HEK293 (cell line): ENCODE measurements at regions not wholly inside any gene's neighbourhood (a gene's known extent, or its start where the extent isn't known, plus 50 kb on each side); places are given as distances from the start of the nearest gene placed in this dataset.

ENCODE experiments used
- CTCF ChIA-PET: fragments of 350-600 bp; formaldehyde crosslinking; extraction: SDS; loops from one replicate; lab custom pipeline; 2021; ENCODE audit warnings: antibody characterized with exemption; lab: Yijun Ruan, JAX
- POLR2A ChIA-PET: fragments of 300-600 bp; formaldehyde crosslinking; extraction: SDS; loops from one replicate; lab custom pipeline; 2020; ENCODE audit warnings: antibody characterized with exemption, inconsistent platforms; lab: Yijun Ruan, JAX
- H3K27ac ChIP-seq: fragments of 200-500 bp; sonication (Bioruptor generic); 2 replicates; pipeline ENCODE4 v1.5.1; 2014; ENCODE audit warnings: low read depth, low read length, control low read depth, inconsistent platforms; ENCODE audit errors: extremely low read depth
- H3K36me3 ChIP-seq, 2 experiments: fragments of 200-500 bp in 1 of 2; sonication (Bioruptor generic) in 1 of 2; 1 replicate in 1 of 2; 2 replicates in 1 of 2; pipeline ENCODE4 v1.5.1; 2014 to 2017; ENCODE audit warnings: inconsistent platforms in 2 of 2, low read length in 2 of 2; ENCODE audit not compliant: control insufficient read depth in 2 of 2, insufficient read depth in 1 of 2
- H3K4me1 ChIP-seq: fragments of 200-500 bp; sonication (Bioruptor generic); 2 replicates; pipeline ENCODE4 v1.5.1; 2014; ENCODE audit warnings: mild to moderate bottlenecking, low read length, inconsistent platforms; ENCODE audit not compliant: control insufficient read depth, insufficient read depth
- H3K4me3 ChIP-seq: 2 replicates; pipeline ENCODE4 v1.5.1; 2011; ENCODE audit warnings: low read depth, mild to moderate bottlenecking, control low read depth, low read length, moderate library complexity
- H3K9me3 ChIP-seq: fragments of 200-500 bp; sonication (Bioruptor generic); 2 replicates; pipeline ENCODE4 v1.5.1; 2014; ENCODE audit warnings: low read depth, low read length, inconsistent platforms; ENCODE audit not compliant: control insufficient read depth, insufficient read depth
- GFI1B ChIP-seq: fragments of 450-650 bp; formaldehyde crosslinking; IDR thresholded peaks from 2 replicates; pipeline ENCODE4 v1.5.1; 2016; ENCODE audit warnings: missing biosample characterization, missing genetic modification characterization
- GLI2 ChIP-seq: fragments of 450-650 bp; formaldehyde crosslinking; IDR thresholded peaks from 2 replicates; pipeline ENCODE4; 2017; ENCODE audit warnings: missing biosample characterization, missing genetic modification characterization, low read depth, borderline replicate concordance
- GLI4 ChIP-seq: fragments of 450-650 bp; formaldehyde crosslinking; IDR thresholded peaks from 2 replicates; pipeline ENCODE4 v1.5.1; 2016; ENCODE audit warnings: missing biosample characterization, missing genetic modification characterization
- KLF16 ChIP-seq: fragments of 450-650 bp; formaldehyde crosslinking; IDR thresholded peaks from 2 replicates; pipeline ENCODE4 v1.5.1; 2017; ENCODE audit warnings: missing biosample characterization, missing genetic modification characterization
- KLF7 ChIP-seq: fragments of 450-650 bp; formaldehyde crosslinking; IDR thresholded peaks from 2 replicates; pipeline ENCODE4 v1.5.1; 2016; ENCODE audit warnings: missing biosample characterization, missing genetic modification characterization, borderline replicate concordance
- KLF9 ChIP-seq: fragments of 450-650 bp; formaldehyde crosslinking; IDR thresholded peaks from 2 replicates; pipeline ENCODE4 v1.5.1; 2016; ENCODE audit warnings: missing biosample characterization, missing genetic modification characterization, low read depth
- OVOL3 ChIP-seq: fragments of 450-650 bp; formaldehyde crosslinking; IDR thresholded peaks from 2 replicates; pipeline ENCODE4 v1.5.1; 2016; ENCODE audit warnings: missing biosample characterization, missing genetic modification characterization
- PRDM2 ChIP-seq: fragments of 450-650 bp; formaldehyde crosslinking; IDR thresholded peaks from 2 replicates; pipeline ENCODE4 v1.5.1; 2016; ENCODE audit warnings: missing biosample characterization, missing genetic modification characterization, borderline replicate concordance
- RBAK ChIP-seq: fragments of 450-650 bp; formaldehyde crosslinking; IDR thresholded peaks from 2 replicates; pipeline ENCODE4 v1.5.1; 2016; ENCODE audit warnings: missing biosample characterization, missing genetic modification characterization
- REPIN1 ChIP-seq: fragments of 450-650 bp; formaldehyde crosslinking; IDR thresholded peaks from 2 replicates; pipeline ENCODE4 v1.5.1; 2017; ENCODE audit warnings: missing biosample characterization, missing genetic modification characterization, low read depth
- SCRT1 ChIP-seq: fragments of 450-650 bp; formaldehyde crosslinking; IDR thresholded peaks from 2 replicates; pipeline ENCODE4 v1.5.1; 2016; ENCODE audit warnings: missing biosample characterization, missing genetic modification characterization, borderline replicate concordance
- ZBTB1 ChIP-seq: fragments of 450-650 bp; formaldehyde crosslinking; IDR thresholded peaks from 2 replicates; pipeline ENCODE4 v1.5.1; 2016; ENCODE audit warnings: missing biosample characterization, missing genetic modification characterization
- ZNF133 ChIP-seq: fragments of 450-650 bp; formaldehyde crosslinking; IDR thresholded peaks from 2 replicates; pipeline ENCODE4 v1.5.1; 2016; ENCODE audit warnings: missing biosample characterization, missing genetic modification characterization
- ZNF2 ChIP-seq: fragments of 450-650 bp; formaldehyde crosslinking; IDR thresholded peaks from 2 replicates; pipeline ENCODE4 v1.5.1; 2016; ENCODE audit warnings: missing biosample characterization, missing genetic modification characterization
- ZNF239 ChIP-seq: fragments of 450-650 bp; formaldehyde crosslinking; IDR thresholded peaks from 2 replicates; pipeline ENCODE4 v1.5.1; 2016; ENCODE audit warnings: missing biosample characterization, missing genetic modification characterization
- ZNF354C ChIP-seq: fragments of 450-650 bp; formaldehyde crosslinking; IDR thresholded peaks from 2 replicates; pipeline ENCODE4 v1.5.1; 2016; ENCODE audit warnings: missing biosample characterization, missing genetic modification characterization, low read depth, borderline replicate concordance
- ZNF423 ChIP-seq: fragments of 450-650 bp; formaldehyde crosslinking; IDR thresholded peaks from 2 replicates; pipeline ENCODE4 v1.5.1; 2016; ENCODE audit warnings: missing biosample characterization, missing genetic modification characterization
- ZNF600 ChIP-seq: fragments of 450-650 bp; formaldehyde crosslinking; IDR thresholded peaks from 2 replicates; pipeline ENCODE4 v1.5.1; 2016; ENCODE audit warnings: missing biosample characterization, missing genetic modification characterization
- ZNF645 ChIP-seq: fragments of 450-650 bp; formaldehyde crosslinking; IDR thresholded peaks from 2 replicates; pipeline ENCODE4; 2016; ENCODE audit warnings: missing biosample characterization, missing genetic modification characterization
- ZSCAN18 ChIP-seq: fragments of 450-650 bp; formaldehyde crosslinking; IDR thresholded peaks from 2 replicates; pipeline ENCODE4 v1.5.1; 2016; ENCODE audit warnings: missing biosample characterization, missing genetic modification characterization
- TF ChIP-seq, protein P1 (sequence below): fragments of 450-650 bp; formaldehyde crosslinking; IDR thresholded peaks from 2 replicates; pipeline ENCODE4 v1.5.1; 2016; ENCODE audit warnings: missing biosample characterization, missing genetic modification characterization
- TF ChIP-seq, protein P2 (sequence below): fragments of 450-650 bp; formaldehyde crosslinking; IDR thresholded peaks from 2 replicates; pipeline ENCODE4 v1.5.1; 2016; ENCODE audit warnings: missing biosample characterization, missing genetic modification characterization

DNA sequence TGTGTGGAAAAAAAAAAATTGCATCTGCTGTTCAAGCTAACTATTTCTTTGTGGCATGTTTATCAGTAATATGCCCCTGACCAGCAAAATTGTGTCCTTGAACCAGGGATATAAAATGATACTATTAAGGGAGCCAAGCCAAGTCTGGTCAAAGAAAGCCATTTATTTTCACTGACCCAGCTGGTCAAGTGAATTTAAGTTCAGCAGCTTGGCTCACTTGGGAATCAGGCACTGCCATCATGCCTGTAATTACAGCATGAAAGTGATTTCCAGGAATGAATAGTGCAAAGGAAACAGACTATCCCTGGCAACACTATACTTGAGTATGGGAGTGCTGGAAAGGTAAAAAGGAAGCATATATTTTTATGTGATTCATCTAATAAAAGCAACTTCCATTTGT, 934.6 kb upstream of the CDH8 start (continued):
- TF ChIP-seq PRDM2 (tag by site-specific recombination) (no peak), ZNF354C (tag by site-specific recombination) (no peak), ZSCAN18 (no peak), ZNF423 (tag by site-specific recombination) (no peak), ZNF600 (tag by site-specific recombination) (no peak), OVOL3 (tag by site-specific recombination) (no peak), KLF9 (tag by site-specific recombination) (no peak), KLF16 (tag by site-specific recombination) (no peak), KLF7 (tag by site-specific recombination) (no peak)

GRCh38 chr16:62969711-62970318, 933.6 kb upstream of the CDH8 start:
- POLR2A ChIA-PET: no interaction called here
- no peaks in the 10 kb centered on the region for H3K9me3 ChIP-seq
- CTCF ChIA-PET: no interaction called here
- H3K4me1 ChIP-seq: no peaks in the 10 kb centered on the region
- H3K27ac ChIP-seq: no peak overlapping the region
- H3K4me3 ChIP-seq: no peak overlapping the region
- no peak for TF ChIP-seq RBAK
- TF ChIP-seq ZNF133 (tag by site-specific recombination): no peak
- no peak for TF ChIP-seq REPIN1 (tag by site-specific recombination)
- no peak for TF ChIP-seq GLI2
- no peak for TF ChIP-seq GFI1B (tag by site-specific recombination)
- no peak for TF ChIP-seq ZSCAN18
- TF ChIP-seq SCRT1 (tag by site-specific recombination): no peak
- TF ChIP-seq ZNF2 (tag by site-specific recombination): no peak
- TF ChIP-seq ZNF239 (tag by site-specific recombination): no peak
- TF ChIP-seq, protein P1, sequence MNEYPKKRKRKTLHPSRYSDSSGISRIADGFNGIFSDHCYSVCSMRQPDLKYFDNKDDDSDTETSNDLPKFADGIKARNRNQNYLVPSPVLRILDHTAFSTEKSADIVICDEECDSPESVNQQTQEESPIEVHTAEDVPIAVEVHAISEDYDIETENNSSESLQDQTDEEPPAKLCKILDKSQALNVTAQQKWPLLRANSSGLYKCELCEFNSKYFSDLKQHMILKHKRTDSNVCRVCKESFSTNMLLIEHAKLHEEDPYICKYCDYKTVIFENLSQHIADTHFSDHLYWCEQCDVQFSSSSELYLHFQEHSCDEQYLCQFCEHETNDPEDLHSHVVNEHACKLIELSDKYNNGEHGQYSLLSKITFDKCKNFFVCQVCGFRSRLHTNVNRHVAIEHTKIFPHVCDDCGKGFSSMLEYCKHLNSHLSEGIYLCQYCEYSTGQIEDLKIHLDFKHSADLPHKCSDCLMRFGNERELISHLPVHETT: no peak
- TF ChIP-seq, protein P2, sequence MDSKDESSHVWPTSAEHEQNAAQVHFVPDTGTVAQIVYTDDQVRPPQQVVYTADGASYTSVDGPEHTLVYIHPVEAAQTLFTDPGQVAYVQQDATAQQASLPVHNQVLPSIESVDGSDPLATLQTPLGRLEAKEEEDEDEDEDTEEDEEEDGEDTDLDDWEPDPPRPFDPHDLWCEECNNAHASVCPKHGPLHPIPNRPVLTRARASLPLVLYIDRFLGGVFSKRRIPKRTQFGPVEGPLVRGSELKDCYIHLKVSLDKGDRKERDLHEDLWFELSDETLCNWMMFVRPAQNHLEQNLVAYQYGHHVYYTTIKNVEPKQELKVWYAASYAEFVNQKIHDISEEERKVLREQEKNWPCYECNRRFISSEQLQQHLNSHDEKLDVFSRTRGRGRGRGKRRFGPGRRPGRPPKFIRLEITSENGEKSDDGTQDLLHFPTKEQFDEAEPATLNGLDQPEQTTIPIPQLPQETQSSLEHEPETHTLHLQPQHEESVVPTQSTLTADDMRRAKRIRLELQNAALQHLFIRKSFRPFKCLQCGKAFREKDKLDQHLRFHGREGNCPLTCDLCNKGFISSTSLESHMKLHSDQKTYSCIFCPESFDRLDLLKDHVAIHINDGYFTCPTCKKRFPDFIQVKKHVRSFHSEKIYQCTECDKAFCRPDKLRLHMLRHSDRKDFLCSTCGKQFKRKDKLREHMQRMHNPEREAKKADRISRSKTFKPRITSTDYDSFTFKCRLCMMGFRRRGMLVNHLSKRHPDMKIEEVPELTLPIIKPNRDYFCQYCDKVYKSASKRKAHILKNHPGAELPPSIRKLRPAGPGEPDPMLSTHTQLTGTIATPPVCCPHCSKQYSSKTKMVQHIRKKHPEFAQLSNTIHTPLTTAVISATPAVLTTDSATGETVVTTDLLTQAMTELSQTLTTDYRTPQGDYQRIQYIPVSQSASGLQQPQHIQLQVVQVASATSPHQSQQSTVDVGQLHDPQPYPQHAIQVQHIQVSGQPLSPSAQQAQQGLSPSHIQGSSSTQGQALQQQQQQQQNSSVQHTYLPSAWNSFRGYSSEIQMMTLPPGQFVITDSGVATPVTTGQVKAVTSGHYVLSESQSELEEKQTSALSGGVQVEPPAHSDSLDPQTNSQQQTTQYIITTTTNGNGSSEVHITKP: no peak
- TF ChIP-seq ZBTB1 (tag by site-specific recombination): no peak
- no peak for TF ChIP-seq GLI4 (tag by site-specific recombination)
- no peak for TF ChIP-seq ZNF645 (tag by site-specific recombination)
- TF ChIP-seq, all 188 proteins: peak for 0
- no peaks in the 10 kb centered on the region for H3K36me3 ChIP-seq
